Neural progenitor cell (in vitro differentiated cells): ENCODE measurements at regions not wholly inside any gene's neighbourhood (a gene's known extent, or its start where the extent isn't known, plus 50 kb on each side); places are given as distances from the start of the nearest gene placed in this dataset.
"Not testable (repeated sequence)": the region's sequence is repeated elsewhere in the genome, so short reads cannot be mapped to it uniquely, and the experiment has no call there.

Experiments
- DNase-seq: peaks from one replicate; pipeline ENCODE4 v3.0.0-alpha.2; 2016; ENCODE audit warnings: low spot score
- H2AFZ ChIP-seq: fragments of 200-600 bp; sonication (generic); replicated peaks from 2 replicates; pipeline ENCODE4 v1.6.1; 2016; ENCODE audit warnings: antibody characterized with exemption
- H3F3A ChIP-seq: fragments of 200-600 bp; sonication (generic); 2 replicates; pipeline ENCODE4 v1.6.1; 2016; ENCODE audit warnings: antibody characterized with exemption, low read depth
- H3K27ac ChIP-seq: fragments of 200-600 bp; sonication (generic); 2 replicates; pipeline ENCODE4 v1.5.1; 2016; ENCODE audit warnings: mild to moderate bottlenecking
- H3K27me3 ChIP-seq: fragments of 200-600 bp; sonication (generic); 2 replicates; pipeline ENCODE4 v1.6.1; 2016; ENCODE audit warnings: mild to moderate bottlenecking, moderate library complexity
- H3K36me3 ChIP-seq: fragments of 200-600 bp; sonication (generic); 2 replicates; pipeline ENCODE4 v1.5.1; 2016
- H3K4me1 ChIP-seq: fragments of 200-600 bp; sonication (generic); 2 replicates; pipeline ENCODE4 v1.6.1; 2016; ENCODE audit warnings: mixed run types
- H3K4me2 ChIP-seq: fragments of 200-600 bp; sonication (generic); 2 replicates; pipeline ENCODE4 v1.6.1; 2016
- H3K4me3 ChIP-seq: fragments of 200-600 bp; sonication (generic); 2 replicates; pipeline ENCODE4 v1.5.1; 2016
- H3K79me2 ChIP-seq: fragments of 200-600 bp; sonication (generic); 2 replicates; pipeline ENCODE4 v1.6.1; 2016; ENCODE audit warnings: low read depth
- H3K9ac ChIP-seq: fragments of 200-600 bp; sonication (generic); 2 replicates; pipeline ENCODE4 v1.6.1; 2016
- H3K9me3 ChIP-seq: fragments of 200-600 bp; sonication (generic); 2 replicates; pipeline ENCODE4 v1.5.1; 2016; ENCODE audit warnings: low read depth
- H4K20me1 ChIP-seq: fragments of 200-600 bp; sonication (generic); 2 replicates; pipeline ENCODE4 v1.6.1; 2016; ENCODE audit warnings: low read depth
- H3K27ac Mint-ChIP-seq: 3 replicates; pipeline ENCODE4 v1.8.0; 2021; ENCODE audit warnings: mixed read lengths
- H3K27me3 Mint-ChIP-seq: 2 replicates; pipeline ENCODE4 v1.8.0; 2022; ENCODE audit warnings: low read depth, mild to moderate bottlenecking, inconsistent platforms, moderate library complexity, mixed read lengths; ENCODE audit not compliant: insufficient read depth
- H3K36me3 Mint-ChIP-seq: 3 replicates; pipeline ENCODE4 v1.8.0; 2021; ENCODE audit warnings: mixed read lengths
- H3K4me1 Mint-ChIP-seq: 3 replicates; pipeline ENCODE4 v1.8.0; 2021; ENCODE audit warnings: mixed read lengths
- H3K4me3 Mint-ChIP-seq: 3 replicates; pipeline ENCODE4 v1.8.0; 2021; ENCODE audit warnings: mild to moderate bottlenecking, moderate library complexity, mixed read lengths
- H3K9me3 Mint-ChIP-seq: 3 replicates; pipeline ENCODE4 v1.8.0; 2020; ENCODE audit warnings: mixed read lengths
- EZH2 ChIP-seq: fragments of 200-600 bp; sonication (generic); IDR thresholded peaks from 2 replicates; pipeline ENCODE4 v1.6.1; 2017; ENCODE audit warnings: antibody characterized with exemption, mild to moderate bottlenecking, moderate library complexity
- EZH2phosphoT487 ChIP-seq: fragments of 200-600 bp; sonication (generic); IDR thresholded peaks from 2 replicates; pipeline ENCODE4 v1.6.1; 2017; ENCODE audit warnings: antibody characterized with exemption
- TF ChIP-seq, protein P1 (sequence below): fragments of 200-600 bp; sonication (generic); IDR thresholded peaks from 2 replicates; pipeline ENCODE4 v1.5.1; 2017; ENCODE audit warnings: antibody characterized with exemption, mild to moderate bottlenecking

- H3K36me3 Mint-ChIP-seq = no peaks in the 10 kb centered on the region
Measured at GRCh38 chr4:64729561-64729960, 320.3 kb upstream of the TECRL start.

DNA sequence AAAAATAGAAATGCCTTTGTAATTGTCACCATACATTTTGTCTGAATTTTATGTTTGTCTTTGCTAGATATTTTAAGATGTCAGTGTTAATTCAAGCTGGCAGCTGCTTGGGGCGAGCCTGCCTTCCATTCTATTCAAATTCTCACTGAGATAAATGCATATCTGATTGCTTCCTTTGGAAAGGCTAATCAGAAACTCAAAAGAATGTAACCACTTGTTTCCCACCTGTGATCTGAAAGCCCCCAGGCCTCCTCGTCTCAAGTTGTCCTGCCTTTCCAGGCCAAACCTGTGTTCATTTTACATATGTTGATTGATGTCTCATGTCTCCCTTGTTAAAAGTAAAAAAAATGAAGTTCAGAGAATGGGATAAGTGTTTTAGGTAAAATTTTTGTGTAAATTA, 318.7 kb upstream of the TECRL start:
- H3K4me3 ChIP-seq = no peak overlapping the region

More at GRCh38 chr4:64729561-64729960, 320.3 kb upstream of the TECRL start:
- Histone ChIP-seq H3K4me2 (no peak overlapping the region), H2AFZ (no peak overlapping the region), H3K36me3 (no peaks in the 10 kb centered on the region), H3K9ac (no peak overlapping the region), H4K20me1 (no peaks in the 10 kb centered on the region), H3K4me1 (no peaks in the 10 kb centered on the region), H3K27me3 (no peaks in the 10 kb centered on the region), H3F3A (no peaks in the 10 kb centered on the region), H3K9me3 (no peaks in the 10 kb centered on the region), H3K79me2 (no peaks in the 10 kb centered on the region), H3K4me3 (no peak overlapping the region), H3K27ac (no peak overlapping the region)
- peaks cover 3% of the 10 kb centered on the region for H3K27me3 Mint-ChIP-seq
- no peak for DNase-seq
- TF ChIP-seq EZH2phosphoT487 = no peak
- peaks cover 17% of the 10 kb centered on the region for H3K9me3 Mint-ChIP-seq
- no peak overlapping the region for H3K4me3 Mint-ChIP-seq
- peaks cover 3% of the 10 kb centered on the region for H3K4me1 Mint-ChIP-seq
- no peak overlapping the region for H3K27ac Mint-ChIP-seq

DNA sequence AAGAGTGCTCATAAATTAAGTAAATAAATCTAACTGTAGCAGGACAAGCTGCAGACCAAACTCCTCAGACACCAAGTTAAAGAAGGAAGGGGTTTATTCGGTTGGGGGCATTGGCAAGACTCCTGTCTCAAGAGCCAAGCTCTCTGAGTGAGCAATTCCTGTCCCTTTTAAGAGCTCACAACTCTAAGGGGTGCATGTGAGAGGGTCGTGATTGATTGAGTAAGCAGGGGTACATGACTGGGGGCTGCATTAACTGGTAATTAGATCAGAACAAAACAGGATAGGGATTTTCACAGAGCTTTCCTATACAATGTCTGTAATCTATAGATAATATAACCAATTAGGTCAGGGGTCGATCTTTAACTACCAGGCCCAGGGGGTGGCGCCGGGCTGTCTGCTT, 318.1 kb upstream of the TECRL start:
- H3K4me3 Mint-ChIP-seq, H3K9me3 ChIP-seq, DNase-seq, H3K4me1 Mint-ChIP-seq, H3K79me2 ChIP-seq, H3F3A ChIP-seq, H3K4me2 ChIP-seq, H3K36me3 Mint-ChIP-seq, H4K20me1 ChIP-seq, H3K4me3 ChIP-seq, H3K27me3 ChIP-seq, H3K9ac ChIP-seq, H3K27ac Mint-ChIP-seq, H3K4me1 ChIP-seq, H2AFZ ChIP-seq, H3K27me3 Mint-ChIP-seq, H3K36me3 ChIP-seq: not testable (repeated sequence)
- peak overlapping the region; percentile 13 for H3K27ac ChIP-seq
- peaks cover 13% of the 10 kb centered on the region for H3K9me3 Mint-ChIP-seq

More for the DNA sequence above, 318.7 kb upstream of the TECRL start:
- Histone ChIP-seq H3K27ac (peak overlapping the region; percentile 13), H3K36me3 (no peaks in the 10 kb centered on the region), H3K9ac (no peak overlapping the region), H3K4me1 (no peaks in the 10 kb centered on the region), H3K4me2 (no peak overlapping the region), H3F3A (no peaks in the 10 kb centered on the region), H3K79me2 (no peaks in the 10 kb centered on the region), H3K9me3 (no peaks in the 10 kb centered on the region), H4K20me1 (no peaks in the 10 kb centered on the region), H3K27me3 (no peaks in the 10 kb centered on the region), H2AFZ (no peak overlapping the region)
- Mint-ChIP-seq H3K27ac (no peak overlapping the region), H3K4me1 (peaks cover 3% of the 10 kb centered on the region), H3K9me3 (peaks cover 18% of the 10 kb centered on the region), H3K4me3 (no peak overlapping the region), H3K36me3 (no peaks in the 10 kb centered on the region), H3K27me3 (peaks cover 3% of the 10 kb centered on the region)
- DNase-seq = no peak
- TF ChIP-seq, protein P1, sequence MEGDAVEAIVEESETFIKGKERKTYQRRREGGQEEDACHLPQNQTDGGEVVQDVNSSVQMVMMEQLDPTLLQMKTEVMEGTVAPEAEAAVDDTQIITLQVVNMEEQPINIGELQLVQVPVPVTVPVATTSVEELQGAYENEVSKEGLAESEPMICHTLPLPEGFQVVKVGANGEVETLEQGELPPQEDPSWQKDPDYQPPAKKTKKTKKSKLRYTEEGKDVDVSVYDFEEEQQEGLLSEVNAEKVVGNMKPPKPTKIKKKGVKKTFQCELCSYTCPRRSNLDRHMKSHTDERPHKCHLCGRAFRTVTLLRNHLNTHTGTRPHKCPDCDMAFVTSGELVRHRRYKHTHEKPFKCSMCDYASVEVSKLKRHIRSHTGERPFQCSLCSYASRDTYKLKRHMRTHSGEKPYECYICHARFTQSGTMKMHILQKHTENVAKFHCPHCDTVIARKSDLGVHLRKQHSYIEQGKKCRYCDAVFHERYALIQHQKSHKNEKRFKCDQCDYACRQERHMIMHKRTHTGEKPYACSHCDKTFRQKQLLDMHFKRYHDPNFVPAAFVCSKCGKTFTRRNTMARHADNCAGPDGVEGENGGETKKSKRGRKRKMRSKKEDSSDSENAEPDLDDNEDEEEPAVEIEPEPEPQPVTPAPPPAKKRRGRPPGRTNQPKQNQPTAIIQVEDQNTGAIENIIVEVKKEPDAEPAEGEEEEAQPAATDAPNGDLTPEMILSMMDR = no peak
- TF ChIP-seq EZH2phosphoT487 = no peak
- no peak for TF ChIP-seq EZH2

GRCh38 chr4:64724689-64725088, 315.4 kb upstream of the TECRL start:
- Mint-ChIP-seq H3K36me3 (no peaks in the 10 kb centered on the region), H3K27me3 (peaks cover 5% of the 10 kb centered on the region), H3K9me3 (peaks cover 8% of the 10 kb centered on the region), H3K27ac (no peak overlapping the region), H3K4me3 (no peak overlapping the region), H3K4me1 (peaks cover 3% of the 10 kb centered on the region)
- H4K20me1 ChIP-seq = no peaks in the 10 kb centered on the region
- H3K4me1 ChIP-seq = no peaks in the 10 kb centered on the region
- DNase-seq = no peak
- H3K27ac ChIP-seq = no peak overlapping the region
- H3K9ac ChIP-seq = no peak overlapping the region
- H3K9me3 ChIP-seq = no peaks in the 10 kb centered on the region
- H3K4me2 ChIP-seq = no peak overlapping the region
- H2AFZ ChIP-seq = no peak overlapping the region
- TF ChIP-seq EZH2phosphoT487 (no peak), EZH2 (no peak)
- TF ChIP-seq, protein P1 = no peak
- no peaks in the 10 kb centered on the region for H3F3A ChIP-seq
- H3K4me3 ChIP-seq = no peak overlapping the region
- no peaks in the 10 kb centered on the region for H3K27me3 ChIP-seq
- no peaks in the 10 kb centered on the region for H3K36me3 ChIP-seq
- H3K79me2 ChIP-seq = no peaks in the 10 kb centered on the region
